Stomach (tissue), 4 donors: ENCODE measurements at regions not wholly inside any gene's neighbourhood (a gene's known extent, or its start where the extent isn't known, plus 50 kb on each side); places are given as distances from the start of the nearest gene placed in this dataset.

ENCODE experiments used
- EP300 ChIP-seq: sonication (generic); formaldehyde crosslinking; IDR thresholded peaks from one replicate; pipeline ENCODE4 v1.6.1; 2017; ENCODE audit warnings: antibody characterized with exemption
- POLR2A ChIP-seq, 4 donors: fragments of 450-650 bp; IDR thresholded peaks; one replicate each; pipeline ENCODE4 v1.6.1; 2016; ENCODE audit warnings: antibody characterized with exemption in 4 of 4, control low read depth in 2 of 4, mild to moderate bottlenecking in 1 of 4, moderate library complexity in 1 of 4
- POLR2AphosphoS5 ChIP-seq, 3 donors: sonication (generic); formaldehyde crosslinking; IDR thresholded peaks; one replicate each; pipeline ENCODE4 v1.6.1; 2016; ENCODE audit warnings: antibody characterized with exemption in 3 of 3

DNA sequence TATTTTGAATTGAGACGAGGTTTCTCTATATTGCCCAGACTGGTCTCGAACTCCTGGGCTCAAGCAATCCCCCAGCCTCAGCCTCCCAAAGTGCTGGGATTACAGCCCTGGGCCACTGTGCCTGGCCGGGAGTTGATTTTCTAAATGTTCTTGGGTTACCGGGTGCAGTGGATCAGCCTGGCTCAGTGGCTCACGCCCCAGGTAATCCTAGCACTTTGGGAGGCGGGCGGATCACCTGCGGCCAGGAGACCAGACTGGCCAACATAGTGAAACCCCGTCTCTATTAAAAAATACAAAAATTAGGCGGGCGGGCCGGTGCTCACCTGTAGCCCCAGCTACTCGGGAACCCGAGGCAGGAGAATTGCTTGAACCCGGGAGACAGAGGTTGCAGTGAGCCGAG is 106.9 kb upstream of the LARP1 start:
- TF ChIP-seq POLR2AphosphoS5 (IDR thresholded peaks at IDR 0.05) (no peak), EP300 (no peak), POLR2A (IDR thresholded peaks at IDR 0.05) (no peak)
